GM21390 (cell line): ENCODE measurements at regions not wholly inside any gene's neighbourhood (a gene's known extent, or its start where the extent isn't known, plus 50 kb on each side); places are given as distances from the start of the nearest gene placed in this dataset.
"Not testable (repeated sequence)": the region's sequence is repeated elsewhere in the genome, so short reads cannot be mapped to it uniquely, and the experiment has no call there.

Source experiments
- ATAC-seq: cut with Tn5 transposase; IDR thresholded peaks from one replicate; pipeline ENCODE4 v1.9.1; 2021; ENCODE audit not compliant: unreplicated experiment

DNA sequence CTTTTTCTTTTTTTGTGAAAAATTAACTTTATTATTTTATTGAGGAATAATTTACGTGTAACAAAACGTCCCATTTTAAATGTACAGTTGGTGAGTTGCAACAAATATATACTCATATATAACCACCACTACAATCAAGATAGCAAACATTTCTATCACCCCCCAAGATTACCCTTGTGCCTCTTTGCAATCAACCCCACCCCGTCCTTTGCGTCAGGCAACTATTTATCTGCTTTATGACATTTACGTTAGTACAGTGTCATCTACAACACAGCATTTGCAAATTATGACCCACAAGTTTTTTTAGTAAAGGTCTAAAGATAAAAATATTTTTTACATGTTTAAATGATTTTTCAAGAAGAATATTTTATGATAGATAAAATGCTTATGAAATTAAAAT lies 485.6 kb upstream of the SOX9 start:
- ATAC-seq, result no peak

DNA sequence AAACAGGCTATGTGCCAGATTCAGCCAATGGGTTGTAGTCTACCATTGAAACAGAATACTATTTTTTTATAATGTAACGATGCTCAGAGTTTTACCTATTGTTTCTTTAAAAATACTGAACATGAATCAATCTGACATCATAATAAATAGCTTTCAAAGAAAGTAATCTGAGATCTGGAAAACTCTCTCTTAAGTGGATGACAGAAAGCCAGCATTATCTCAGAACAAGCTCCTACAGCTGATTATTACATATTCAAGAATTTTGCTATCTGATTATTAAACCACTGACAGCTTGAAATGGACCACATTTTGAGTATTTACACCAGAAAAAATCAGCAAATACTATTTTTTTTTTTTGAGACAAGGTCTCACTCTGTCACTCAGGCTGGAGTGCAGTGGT lies 484.2 kb upstream of the SOX9 start:
- ATAC-seq, result no peak

DNA sequence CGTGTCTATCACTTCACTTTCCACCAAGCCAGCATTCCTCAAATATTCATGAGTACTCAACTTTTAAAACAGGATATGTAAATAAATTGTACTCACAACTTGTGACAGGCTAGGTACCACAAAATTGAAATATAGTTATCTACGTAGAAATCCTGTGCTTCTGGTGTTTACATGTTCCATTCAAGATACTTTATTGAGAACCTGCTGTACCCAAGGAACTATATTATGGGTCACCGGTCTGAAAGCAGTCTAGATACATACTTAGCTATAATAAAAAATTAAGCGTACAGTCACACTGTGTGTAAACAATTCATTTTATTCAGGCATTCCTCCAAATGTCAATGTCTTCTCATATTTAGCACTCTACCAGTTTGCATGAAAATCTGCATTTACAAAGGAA lies 482.2 kb upstream of the SOX9 start:
- ATAC-seq, result no peak

DNA sequence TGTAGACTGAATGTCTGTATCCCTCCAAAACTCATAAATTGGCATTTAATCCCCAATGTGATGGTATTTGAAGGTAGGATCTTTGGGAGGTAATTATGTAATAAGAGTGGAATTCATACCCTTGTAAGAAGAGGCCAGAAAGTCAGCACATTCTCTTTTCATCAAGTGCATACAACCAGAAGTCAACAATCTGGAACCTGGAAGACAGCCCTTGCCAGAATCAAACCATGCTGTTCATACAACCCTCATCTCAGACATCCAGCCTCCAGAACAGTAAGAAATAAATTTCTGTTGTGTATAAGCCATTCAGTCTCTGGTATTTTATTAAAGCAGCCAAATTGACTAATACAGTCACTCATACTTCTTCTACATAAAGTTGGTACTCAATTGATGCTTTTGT lies 481.0 kb upstream of the SOX9 start:
- no peak for ATAC-seq

DNA sequence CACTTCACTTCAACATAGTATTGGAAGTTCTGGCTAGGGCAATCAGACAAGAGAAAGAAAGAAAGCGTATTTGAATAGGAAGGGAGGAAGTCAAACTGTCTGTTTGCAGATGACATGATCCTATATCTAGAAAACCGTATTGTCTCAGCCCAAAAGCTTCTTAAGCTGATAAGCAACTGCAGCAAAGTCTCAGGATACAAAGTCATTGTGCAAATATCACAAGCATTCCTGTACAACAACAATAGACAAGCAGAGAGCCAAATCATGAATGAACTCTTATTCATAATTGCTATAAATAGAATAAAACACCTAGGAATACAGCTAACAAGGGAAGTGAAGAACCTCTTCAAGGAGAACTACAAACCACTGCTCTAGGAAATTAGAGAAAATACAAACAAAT lies 473.9 kb upstream of the SOX9 start:
- not testable (repeated sequence) for ATAC-seq

DNA sequence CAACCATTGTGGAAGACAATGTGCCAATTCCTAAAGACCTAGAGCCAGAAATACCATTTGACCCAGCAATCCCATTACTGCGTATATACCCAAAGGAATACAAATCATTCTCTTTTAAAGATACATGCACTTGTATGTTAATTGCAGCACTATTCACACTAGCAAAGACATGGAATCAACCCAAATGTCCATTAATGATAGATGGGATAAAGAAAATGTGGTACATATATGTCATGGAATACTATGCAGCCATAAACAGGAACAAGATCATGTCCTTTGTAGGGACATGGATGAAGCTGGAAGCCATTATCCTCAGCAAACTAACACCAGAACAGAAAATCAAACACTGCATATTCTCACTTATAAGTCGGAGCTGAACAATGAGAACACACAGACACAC lies 472.5 kb upstream of the SOX9 start:
- not testable (repeated sequence) for ATAC-seq

DNA sequence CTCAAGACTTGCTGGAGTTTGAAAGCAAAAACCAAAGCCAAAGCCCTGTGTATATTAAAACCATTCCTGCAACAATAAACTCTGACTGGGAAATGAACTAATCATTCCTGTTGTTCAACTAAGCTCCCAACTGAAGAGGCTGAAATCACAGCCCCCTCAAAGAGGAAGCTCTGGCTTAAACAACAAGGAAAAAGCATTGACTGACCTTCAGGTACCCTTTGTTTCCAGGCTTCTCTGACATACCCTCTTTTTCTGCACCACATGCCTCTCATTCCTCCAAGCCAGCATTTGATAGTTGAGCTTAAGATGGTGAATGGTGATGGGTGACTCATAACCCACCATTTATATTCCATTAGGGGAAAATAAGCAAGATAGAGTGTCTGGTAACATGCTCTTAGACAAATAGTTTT lies 470.9 kb upstream of the SOX9 start:
- no peak for ATAC-seq

DNA sequence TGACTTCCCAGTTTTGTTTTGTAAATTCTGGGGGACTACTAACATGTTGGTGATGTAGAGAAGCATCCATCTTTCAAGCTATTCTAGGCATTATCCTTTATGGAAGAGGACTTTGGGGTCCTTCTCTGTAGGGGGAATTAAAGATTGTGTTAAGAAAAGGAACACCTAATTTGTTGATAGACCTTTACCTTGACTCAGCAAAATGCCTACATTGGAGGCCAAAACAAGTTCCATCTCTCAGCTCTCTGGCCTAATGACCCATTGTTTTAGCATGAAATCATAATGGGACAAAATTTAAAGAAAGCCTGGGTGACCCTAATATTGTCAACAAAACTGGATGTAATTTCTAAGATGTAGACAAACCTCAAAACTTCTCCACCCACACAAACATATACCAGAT lies 465.3 kb upstream of the SOX9 start:
- no peak for ATAC-seq

DNA sequence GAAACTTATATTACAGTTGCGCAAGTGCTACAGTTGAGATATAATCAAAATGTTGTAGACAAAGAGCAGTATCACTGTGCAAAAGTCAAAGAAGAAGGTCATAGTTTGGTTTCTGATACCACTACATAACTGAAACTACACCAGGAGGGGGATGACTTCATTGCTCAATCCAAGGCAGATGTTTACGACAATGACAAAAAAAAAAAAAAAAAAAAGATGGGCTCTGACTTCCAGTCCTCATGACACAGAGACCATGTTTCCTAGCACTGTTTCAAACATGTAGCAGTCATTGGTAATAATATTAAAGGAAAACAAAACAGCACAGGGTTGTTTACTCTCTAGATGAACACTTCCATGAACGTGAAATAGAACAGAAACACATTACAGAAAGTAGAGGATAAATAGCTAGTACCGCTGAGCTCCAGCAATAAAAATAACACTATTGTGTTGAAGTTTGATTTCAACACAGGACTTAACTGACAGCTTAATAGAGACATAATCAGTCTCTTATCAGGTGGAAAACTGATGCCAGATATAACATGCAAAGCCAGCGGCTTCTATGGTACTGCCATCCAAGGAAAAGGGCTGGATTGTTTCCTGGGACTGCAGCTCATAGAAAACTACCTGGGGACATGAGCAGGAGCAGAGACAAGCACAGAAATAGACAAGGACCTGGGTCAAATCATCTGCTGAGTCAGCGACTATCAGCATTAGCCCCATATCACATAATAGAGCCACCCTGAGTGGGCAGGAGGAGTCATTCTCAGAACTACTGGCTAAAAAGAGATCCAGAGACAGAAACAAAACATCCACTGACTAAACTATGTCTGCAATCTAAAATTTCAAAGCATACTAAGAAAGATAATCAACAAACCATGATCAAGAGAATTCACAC lies 463.6 kb upstream of the SOX9 start:
- ATAC-seq, result no peak

DNA sequence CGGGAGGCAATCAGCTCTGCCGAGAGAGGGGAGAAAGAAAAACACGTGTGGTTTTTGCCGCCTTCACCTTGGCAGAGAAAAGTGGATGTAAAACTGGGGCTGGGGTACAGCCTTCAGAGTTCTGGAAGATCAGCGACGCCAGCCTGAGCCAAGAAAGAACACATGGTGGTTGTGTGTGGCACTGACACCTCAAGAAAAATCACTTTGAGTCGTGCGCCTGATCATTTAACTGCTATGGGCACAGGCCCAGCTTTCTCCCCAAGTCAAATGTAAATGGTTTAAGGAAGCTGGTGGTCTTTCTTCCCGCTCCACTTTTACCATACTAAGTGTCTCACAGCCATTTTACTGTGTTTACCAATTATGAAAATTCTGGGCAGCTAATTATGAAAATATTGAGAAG lies 461.8 kb upstream of the SOX9 start:
- ATAC-seq, result no peak

DNA sequence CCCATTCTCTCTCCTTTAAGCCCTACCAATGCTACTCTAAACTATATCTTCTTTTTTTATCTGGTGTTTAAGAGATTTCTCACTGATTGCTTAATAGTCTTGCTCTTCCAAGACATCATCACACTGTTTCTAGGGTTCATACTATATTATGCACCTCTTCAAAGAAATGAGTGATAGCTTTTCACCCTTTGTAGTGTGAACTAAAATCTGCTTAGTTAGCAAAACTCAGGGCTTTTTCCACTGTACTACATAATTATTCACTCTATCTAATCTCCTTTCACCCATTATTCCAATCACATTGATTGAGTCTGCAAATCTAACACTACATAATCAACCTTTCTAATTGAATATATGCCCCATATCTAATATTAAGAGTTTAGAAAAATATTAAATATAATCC lies 456.0 kb upstream of the SOX9 start:
- ATAC-seq, result no peak

DNA sequence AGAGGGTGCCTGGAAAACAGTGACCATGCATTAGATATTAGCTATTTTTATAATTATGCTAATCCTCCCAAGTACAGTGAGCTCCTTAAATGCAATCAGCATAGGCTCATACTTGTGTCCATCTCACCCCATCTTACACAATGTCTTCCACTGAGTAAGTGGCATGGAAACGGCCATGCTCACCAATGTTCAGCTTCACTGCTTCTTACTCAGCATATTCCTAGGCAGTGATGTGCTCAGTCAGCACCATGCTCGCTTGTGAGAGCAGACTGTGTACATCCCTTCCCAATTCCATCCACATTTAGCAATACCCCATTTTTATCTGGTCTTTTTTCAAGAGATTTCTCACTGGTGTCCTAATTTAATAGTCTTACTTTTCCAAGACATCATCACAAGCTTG lies 454.8 kb upstream of the SOX9 start:
- no peak for ATAC-seq

DNA sequence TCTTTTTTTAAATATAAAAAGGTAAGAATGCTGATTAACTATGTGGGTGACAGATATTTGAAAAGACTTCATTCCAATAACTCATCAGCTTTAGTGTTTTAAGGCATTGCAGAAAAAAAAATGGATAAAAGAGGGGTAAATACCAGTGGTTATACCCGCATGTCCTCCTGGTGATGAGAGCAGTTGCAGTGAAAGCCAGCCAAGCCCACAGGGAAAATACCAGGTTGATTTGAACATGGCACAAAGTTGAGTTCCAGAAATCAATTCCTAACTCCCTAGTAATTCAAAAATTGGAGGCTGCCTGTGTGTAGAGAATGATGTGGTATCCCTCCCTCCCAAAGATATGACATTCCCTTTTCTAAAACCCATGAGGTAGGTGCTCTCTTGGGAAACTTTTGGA lies 453.2 kb upstream of the SOX9 start:
- ATAC-seq, result no peak

DNA sequence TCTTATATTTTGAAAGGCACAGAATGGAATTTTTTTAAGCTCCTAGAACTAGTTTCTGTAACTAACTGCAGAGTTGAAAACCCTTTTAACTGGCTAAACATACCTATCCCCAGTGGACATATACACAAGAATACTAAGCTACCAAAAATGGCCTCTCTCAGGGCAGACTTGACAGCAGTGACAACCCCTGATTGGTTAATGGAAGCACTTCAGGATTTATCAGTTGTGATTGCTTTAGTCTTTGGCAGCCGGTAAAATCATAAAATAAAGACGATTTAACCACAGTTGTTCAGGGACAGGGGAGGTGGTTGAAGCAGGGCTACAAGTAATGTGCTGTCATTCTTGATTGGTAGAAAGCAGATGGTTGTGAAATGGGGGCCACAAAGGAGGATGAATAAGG lies 452.0 kb upstream of the SOX9 start:
- ATAC-seq, result no peak

DNA sequence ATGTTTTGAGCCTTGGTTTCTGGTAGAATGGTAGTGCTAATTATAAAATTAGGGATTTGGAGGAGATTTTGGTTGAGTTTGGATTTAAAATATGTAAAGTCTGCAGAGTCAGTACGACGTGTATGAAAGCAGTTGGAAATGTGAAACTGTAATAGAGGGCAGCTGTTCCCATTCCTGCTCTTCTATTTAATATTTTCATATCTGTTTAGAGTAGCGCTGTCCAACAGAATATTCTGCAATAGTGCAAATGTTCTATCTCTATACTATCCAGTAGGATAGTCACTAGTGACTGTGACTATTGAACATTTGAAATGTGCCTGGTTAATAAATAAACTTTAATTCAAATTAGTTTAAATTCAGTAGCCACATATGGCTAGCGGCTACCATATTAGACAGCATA lies 443.4 kb upstream of the SOX9 start:
- no peak for ATAC-seq

DNA sequence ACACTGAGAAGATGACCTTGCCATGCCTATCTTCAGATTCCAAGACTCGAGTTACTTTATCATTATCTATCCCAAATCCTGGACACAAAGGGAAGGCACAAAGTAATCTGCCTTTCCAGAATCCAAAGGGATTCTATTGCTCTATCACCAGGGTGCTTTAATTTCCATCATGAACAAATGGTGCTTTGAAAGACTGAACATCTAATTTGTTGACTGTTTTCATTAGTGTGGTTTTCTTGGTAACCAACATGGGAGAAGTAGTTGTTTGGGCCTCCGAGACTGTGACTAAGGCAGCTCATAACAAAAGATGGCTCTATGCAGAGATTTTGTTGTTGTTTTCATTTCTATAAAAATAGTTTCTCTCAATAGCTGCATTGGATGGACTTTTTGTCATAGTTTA lies 441.0 kb upstream of the SOX9 start:
- no peak for ATAC-seq

DNA sequence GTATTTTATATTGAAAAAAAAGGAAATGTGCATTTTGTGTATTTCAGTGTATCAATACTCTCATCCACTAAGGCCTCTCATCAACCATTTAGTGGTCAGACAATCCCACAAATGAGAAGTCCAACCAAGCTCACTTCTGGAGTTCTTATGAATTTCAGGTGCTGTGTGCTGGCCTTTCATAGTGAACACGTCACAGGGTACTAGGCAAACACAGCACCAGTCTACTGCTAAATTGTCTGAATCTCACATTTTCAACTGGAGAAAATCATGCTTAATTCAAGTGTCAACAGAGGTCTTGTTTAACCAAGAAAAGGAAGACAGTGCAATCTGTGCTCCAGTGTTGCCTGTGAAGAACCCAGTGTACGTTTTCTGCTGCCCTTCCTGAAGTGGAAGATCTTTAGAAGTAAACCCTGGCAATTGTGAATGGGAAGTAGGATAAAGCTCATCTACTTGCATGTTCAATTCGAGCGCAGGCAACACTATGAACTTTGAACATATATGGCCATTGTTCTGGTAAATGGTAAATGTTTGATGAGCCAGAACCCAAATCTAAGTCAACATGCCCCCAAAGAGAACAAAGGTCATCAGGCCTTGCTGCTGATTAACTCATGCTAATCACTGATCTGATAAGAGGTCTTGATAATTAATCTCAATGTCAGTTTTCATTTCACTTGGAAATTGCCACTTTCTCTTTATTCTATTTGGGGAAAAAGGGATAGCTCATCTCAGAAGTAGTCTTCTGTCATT lies 439.2 kb upstream of the SOX9 start:
- no peak for ATAC-seq

DNA sequence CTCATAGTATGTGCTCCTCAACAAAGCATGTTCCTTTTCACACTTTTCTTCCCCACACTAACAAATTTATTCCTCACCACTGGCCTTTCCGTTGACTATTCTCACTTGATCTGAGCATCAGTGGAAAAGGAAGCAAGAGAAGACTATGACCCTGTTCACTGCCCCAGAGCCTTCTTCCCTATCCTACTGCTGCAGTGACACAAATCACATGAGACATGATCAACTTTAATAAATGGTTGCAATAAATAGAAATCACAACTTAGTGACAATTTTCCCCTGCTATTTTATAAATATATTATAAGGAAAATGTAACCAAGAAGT lies 438.7 kb upstream of the SOX9 start:
- ATAC-seq, result no peak

DNA sequence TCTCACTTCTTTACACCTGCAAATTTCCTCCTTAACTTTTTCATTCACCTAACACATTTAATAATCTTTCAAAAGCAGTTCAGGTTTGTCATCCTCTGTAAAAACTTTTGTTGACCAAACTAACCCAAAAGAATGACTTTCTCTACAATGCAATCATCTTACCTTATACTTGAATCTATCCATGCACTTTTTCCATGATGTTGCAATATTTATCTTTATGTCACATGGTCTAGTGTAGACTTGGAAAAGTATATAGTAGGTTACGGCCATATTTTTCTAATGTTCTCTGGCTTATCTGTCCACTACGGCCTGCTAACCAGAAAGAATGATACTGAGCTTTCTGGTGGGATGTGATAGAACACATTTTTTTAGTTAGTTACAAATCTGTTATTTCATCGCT lies 431.0 kb upstream of the SOX9 start:
- no peak for ATAC-seq

DNA sequence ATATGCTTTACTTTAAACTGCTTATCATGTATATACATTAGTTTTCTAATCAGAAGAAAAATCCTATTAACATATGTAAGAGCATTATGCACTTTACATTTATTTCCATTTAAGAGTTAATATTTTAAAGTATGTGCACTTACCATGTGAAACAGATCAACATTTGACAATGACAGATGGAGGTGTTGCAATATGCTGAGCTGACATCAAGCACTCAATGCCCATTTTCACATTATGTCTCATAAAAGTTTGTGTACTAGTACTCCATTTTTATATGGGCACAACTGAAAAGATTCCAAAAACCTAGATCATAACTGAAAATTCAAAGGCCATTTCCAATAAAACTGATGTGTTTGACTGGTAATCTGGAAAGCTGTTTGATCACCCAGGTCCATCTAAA lies 420.9 kb upstream of the SOX9 start:
- no peak for ATAC-seq

DNA sequence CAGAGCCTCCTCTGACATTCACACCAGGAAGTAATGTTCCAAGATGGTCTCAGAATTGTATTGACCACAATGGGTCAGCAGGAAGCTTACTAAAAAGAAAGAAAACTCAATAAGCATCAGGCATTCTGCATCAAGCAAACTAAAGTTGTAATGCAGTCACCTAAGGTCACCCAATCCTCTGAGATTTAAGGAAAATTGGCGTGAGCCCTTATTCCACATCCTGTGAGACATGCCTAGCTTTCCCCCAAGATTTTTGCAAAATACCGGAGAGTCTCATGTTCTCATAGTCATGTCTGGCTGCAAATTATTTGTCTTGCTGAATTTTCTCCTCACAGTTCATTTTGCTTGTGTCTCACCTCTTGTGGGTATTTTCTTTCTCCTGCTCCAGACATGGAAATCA lies 417.1 kb upstream of the SOX9 start:
- no peak for ATAC-seq

DNA sequence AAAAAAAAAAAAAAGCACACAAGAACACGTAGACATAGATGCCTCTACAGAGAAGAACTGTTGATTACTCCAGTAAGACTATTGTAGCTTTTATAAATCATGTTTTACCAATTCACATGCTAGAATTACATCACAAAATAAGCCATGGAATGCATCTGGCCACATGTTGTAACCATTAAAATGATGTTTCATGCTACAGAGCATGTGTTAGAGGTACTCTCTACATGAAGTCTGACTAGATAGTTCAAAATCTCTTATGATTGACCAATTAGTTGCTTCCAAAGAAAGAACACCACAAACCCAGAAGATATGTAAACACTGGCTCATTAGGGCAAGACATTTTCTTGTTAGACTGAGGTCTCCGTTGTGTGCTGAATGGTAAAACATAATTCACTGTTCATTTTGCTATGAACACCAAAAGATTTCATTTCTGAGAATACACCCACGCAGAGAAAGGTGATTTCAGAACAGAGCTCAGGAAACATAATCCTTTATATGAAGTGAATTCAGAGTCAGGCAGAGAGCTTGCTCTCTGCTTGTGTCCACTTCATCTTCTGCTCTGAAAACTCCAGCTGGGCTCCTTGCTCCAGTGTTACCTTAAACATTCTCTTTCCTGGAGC lies 411.4 kb upstream of the SOX9 start:
- ATAC-seq, result no peak
